ENCODE measurements at regions not wholly inside any gene's neighbourhood (a gene's known extent, or its start where the extent isn't known, plus 50 kb on each side); places are given as distances from the start of the nearest gene placed in this dataset.
"Not testable (repeated sequence)": the region's sequence is repeated elsewhere in the genome, so short reads cannot be mapped to it uniquely, and the experiment has no call there.

- H3K9me3 ChIP-seq (ENCODE audit: low read depth, low read length, poor library complexity, severe bottlenecking): no peaks in the 10 kb centered on the region
- ChIA-PET CTCF (no interaction called here), POLR2A (ENCODE audit: low non-redundant PET) (no interaction called here)
- H3K27ac ChIP-seq (ENCODE audit: low read depth, low read length, poor library complexity, severe bottlenecking): no peak overlapping the region
- peaks cover 8% of the 10 kb centered on the region for H3K4me1 ChIP-seq (ENCODE audit: insufficient read depth, low read length, poor library complexity, severe bottlenecking)
- H3K36me3 ChIP-seq (ENCODE audit: insufficient read depth, low read length, poor library complexity, severe bottlenecking): no peaks in the 10 kb centered on the region
- TF ChIP-seq EZH2 (IDR thresholded peaks at IDR 0.05; ENCODE audit: borderline replicate concordance, low read depth, low read length, poor library complexity, severe bottlenecking) (no peak), CTCF (conservative IDR thresholded peaks at IDR 0.05; ENCODE audit: low read depth, low read length) (no peak)
- no peak for DNase-seq (ENCODE audit: low spot score)
- no TSS peak for BruUV-seq (replicated peaks)
- no peak overlapping the region for H3K4me3 ChIP-seq (ENCODE audit: low read depth, low read length, poor library complexity, severe bottlenecking)
- intact Hi-C loops (cut with micrococcal nuclease; ENCODE audit: unreplicated experiment): no loop called here
- no peaks in the 10 kb centered on the region for H3K27me3 ChIP-seq (replicated peaks; ENCODE audit: insufficient read depth, low read depth, low read length, poor library complexity)
These were observed 406.9 kb downstream of the LNPK start for GRCh38 chr2:175595139-175595538.

- H3K4me1 ChIP-seq (ENCODE audit: insufficient read depth, low read length, poor library complexity, severe bottlenecking); BruUV-seq (replicated peaks); DNase-seq (ENCODE audit: low spot score); H3K27ac ChIP-seq (ENCODE audit: low read depth, low read length, poor library complexity, severe bottlenecking); intact Hi-C loops (cut with micrococcal nuclease; ENCODE audit: unreplicated experiment); H3K9me3 ChIP-seq (ENCODE audit: low read depth, low read length, poor library complexity, severe bottlenecking); H3K4me3 ChIP-seq (ENCODE audit: low read depth, low read length, poor library complexity, severe bottlenecking); H3K27me3 ChIP-seq (replicated peaks; ENCODE audit: insufficient read depth, low read depth, low read length, poor library complexity); H3K36me3 ChIP-seq (ENCODE audit: insufficient read depth, low read length, poor library complexity, severe bottlenecking); CTCF ChIA-PET: not testable (repeated sequence)
- POLR2A ChIA-PET (ENCODE audit: low non-redundant PET): interaction anchor here (0.6 kb wide), 1 partner anchor 526 kb away, joined by 3 read pairs; no protein-coding TSS in a partner anchor
These were observed 408.2 kb downstream of the LNPK start for GRCh38 chr2:175593686-175594525.

GRCh38 chr2:175588213-175588612 is 406.7 kb upstream of the ATP5MC3 start:
- H3K9me3 ChIP-seq (ENCODE audit: low read depth, low read length, poor library complexity, severe bottlenecking); H3K4me1 ChIP-seq (ENCODE audit: insufficient read depth, low read length, poor library complexity, severe bottlenecking); H3K27ac ChIP-seq (ENCODE audit: low read depth, low read length, poor library complexity, severe bottlenecking); intact Hi-C loops (cut with micrococcal nuclease; ENCODE audit: unreplicated experiment); POLR2A ChIA-PET (ENCODE audit: low non-redundant PET); BruUV-seq (replicated peaks); H3K36me3 ChIP-seq (ENCODE audit: insufficient read depth, low read length, poor library complexity, severe bottlenecking); H3K4me3 ChIP-seq (ENCODE audit: low read depth, low read length, poor library complexity, severe bottlenecking); H3K27me3 ChIP-seq (replicated peaks; ENCODE audit: insufficient read depth, low read depth, low read length, poor library complexity); CTCF ChIA-PET; DNase-seq (ENCODE audit: low spot score): not testable (repeated sequence)

- TF ChIP-seq CTCF (conservative IDR thresholded peaks at IDR 0.05; ENCODE audit: low read depth, low read length) (no peak), EZH2 (IDR thresholded peaks at IDR 0.05; ENCODE audit: borderline replicate concordance, low read depth, low read length, poor library complexity, severe bottlenecking) (no peak)
- POLR2A ChIA-PET (ENCODE audit: low non-redundant PET): no interaction called here
These were observed 404.0 kb upstream of the ATP5MC3 start for GRCh38 chr2:175585496-175585895.

More at GRCh38 chr2:175585496-175585895, 404.0 kb upstream of the ATP5MC3 start:
- no peaks in the 10 kb centered on the region for H3K9me3 ChIP-seq (ENCODE audit: low read depth, low read length, poor library complexity, severe bottlenecking)
- CTCF ChIA-PET: no interaction called here
- BruUV-seq (replicated peaks): no TSS peak
- H3K27ac ChIP-seq (ENCODE audit: low read depth, low read length, poor library complexity, severe bottlenecking): no peak overlapping the region
- intact Hi-C loops (cut with micrococcal nuclease; ENCODE audit: unreplicated experiment): no loop called here
- DNase-seq (ENCODE audit: low spot score): no peak
- H3K27me3 ChIP-seq (replicated peaks; ENCODE audit: insufficient read depth, low read depth, low read length, poor library complexity): no peaks in the 10 kb centered on the region
- H3K4me1 ChIP-seq (ENCODE audit: insufficient read depth, low read length, poor library complexity, severe bottlenecking): no peaks in the 10 kb centered on the region
- no peaks in the 10 kb centered on the region for H3K36me3 ChIP-seq (ENCODE audit: insufficient read depth, low read length, poor library complexity, severe bottlenecking)
- H3K4me3 ChIP-seq (ENCODE audit: low read depth, low read length, poor library complexity, severe bottlenecking): no peak overlapping the region

All from A673 (cell line).